ENCODE measurements at regions not wholly inside any gene's neighbourhood (a gene's known extent, or its start where the extent isn't known, plus 50 kb on each side); places are given as distances from the start of the nearest gene placed in this dataset.
A peak's percentile ranks its signal among the peaks of the same experiment; 100 is the strongest.
"Not testable (repeated sequence)": the region's sequence is repeated elsewhere in the genome, so short reads cannot be mapped to it uniquely, and the experiment has no call there.

DNA sequence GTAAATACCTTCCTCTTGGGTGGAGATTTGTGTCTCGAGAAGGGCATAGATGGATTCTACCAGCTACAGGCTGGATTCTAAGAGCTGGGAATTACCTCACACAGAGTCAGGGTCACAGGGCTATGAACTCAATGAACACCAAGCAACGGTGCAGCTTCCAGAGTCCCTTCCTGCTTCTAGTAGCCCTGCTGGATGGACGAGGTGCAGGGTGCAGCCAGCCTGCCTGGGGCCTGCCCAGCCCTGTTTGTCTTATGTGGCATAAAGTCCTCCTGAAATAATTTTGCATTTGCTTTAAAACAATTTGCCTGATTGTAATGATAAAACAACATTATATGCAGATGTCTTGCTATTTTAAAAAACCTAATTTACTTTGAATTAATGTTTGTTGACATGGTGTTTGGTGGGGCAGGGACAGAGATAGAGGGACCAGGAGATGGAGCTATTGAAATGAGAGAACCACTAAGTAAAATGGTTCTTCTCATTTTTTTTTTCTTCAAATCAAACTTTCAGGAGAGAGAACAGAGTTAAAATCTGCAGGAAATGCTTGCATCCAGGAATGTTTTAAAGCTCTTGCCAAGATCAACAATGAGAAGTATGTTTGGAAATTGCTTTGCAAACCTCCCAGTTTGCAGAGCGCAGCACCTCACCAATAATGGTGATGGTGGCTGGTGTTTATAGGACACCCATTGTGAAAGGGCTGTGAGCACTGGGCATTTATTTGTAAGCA is 305.4 kb upstream of the PODXL start:
- DNase-seq (ENCODE audit: low read depth, low spot score), result peak; percentile 72

DNA sequence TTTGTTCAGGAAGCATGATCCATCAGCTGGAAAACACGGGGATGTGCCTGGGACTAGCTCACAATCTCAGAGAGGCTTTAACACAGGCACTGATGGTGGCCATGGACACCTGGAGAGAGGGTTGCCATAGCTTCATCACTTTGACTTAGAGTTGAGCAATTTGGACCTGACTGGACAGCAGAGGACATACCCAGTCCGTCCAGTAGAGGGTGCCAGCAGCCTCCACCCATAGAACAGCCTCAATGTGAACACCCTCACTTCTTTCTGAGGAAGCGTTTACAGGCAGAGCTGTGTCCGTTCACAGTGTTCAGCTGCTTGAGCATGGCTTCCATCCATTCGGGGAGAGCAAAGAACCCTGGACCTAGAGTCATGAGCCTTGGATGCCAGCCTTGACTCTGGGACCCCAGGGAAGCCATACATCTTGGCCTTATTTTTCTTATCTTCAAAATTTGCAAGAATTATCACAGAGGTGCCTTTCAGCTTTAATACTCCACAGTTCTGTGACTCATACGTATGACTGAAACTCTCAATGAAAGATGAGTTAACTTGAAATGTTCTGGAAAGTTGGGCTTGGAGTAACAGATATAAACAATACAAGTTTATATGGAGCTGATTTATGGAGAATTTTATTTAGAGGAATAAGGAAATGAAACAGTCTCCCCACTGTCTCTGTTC is 302.9 kb upstream of the PODXL start:
- peak; percentile 89 for DNase-seq (ENCODE audit: low read depth, low spot score)

DNA sequence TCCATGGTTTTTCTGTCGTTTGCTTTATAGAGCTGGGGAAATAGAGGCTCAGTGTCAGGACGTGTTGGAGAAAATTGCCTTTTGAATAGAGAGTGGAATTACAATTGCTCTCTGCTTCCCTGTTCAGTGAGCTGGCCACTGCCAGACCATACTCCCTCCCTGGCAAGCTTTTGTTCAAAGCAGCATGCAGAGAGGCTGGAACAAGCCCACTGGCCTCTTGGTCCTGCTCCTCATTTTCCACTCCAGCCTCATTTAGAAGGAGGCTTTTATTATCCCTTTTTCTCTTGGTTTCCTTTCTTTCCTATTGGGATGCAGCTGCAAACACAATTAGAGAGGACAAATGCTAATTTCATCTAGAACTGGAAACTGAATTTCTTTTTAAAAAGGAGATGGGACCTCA is 302.2 kb upstream of the PODXL start:
- DNase-seq (ENCODE audit: low read depth, low spot score), result no peak

DNA sequence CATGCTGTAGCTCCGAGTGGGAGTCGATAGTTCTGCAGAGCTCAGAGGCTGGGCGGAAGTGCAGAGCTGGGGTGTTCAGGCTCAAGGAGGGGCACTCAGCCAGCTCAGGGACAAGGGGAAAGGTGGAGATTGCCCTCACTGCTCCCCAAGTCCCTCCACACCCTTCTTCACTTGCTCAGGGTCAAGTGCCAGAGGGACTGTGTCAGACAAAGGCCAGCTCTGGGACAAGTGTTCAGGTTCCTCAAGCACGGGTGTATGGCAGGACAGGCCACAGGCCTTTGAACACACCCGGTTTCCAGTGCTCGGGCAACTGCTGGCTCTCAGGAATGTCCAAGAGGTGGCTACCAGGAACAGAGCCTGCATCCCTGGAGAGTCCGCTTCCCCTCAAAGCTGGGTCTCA is 293.0 kb upstream of the PODXL start:
- no peak for DNase-seq (ENCODE audit: low read depth, low spot score)

DNA sequence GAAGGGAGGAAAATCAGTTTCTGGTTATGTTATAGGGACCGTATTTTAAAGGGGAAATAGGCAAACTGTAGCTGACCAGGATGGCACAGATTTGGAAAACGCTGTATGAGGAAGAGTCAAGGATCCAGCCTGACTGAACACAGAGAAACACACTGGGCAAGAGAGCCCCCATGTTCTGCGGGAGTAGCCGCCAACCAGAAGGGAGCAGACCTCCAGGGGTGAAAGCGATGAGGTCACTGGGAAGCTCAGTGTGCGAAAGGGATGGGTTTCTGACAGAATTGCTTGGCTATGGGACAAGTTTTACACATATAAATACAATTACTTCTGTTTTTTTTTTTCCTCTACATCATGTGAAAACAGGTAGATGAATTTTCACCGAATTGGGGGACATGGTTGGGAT is 291.6 kb upstream of the PODXL start:
- DNase-seq (ENCODE audit: low read depth, low spot score), result no peak

DNA sequence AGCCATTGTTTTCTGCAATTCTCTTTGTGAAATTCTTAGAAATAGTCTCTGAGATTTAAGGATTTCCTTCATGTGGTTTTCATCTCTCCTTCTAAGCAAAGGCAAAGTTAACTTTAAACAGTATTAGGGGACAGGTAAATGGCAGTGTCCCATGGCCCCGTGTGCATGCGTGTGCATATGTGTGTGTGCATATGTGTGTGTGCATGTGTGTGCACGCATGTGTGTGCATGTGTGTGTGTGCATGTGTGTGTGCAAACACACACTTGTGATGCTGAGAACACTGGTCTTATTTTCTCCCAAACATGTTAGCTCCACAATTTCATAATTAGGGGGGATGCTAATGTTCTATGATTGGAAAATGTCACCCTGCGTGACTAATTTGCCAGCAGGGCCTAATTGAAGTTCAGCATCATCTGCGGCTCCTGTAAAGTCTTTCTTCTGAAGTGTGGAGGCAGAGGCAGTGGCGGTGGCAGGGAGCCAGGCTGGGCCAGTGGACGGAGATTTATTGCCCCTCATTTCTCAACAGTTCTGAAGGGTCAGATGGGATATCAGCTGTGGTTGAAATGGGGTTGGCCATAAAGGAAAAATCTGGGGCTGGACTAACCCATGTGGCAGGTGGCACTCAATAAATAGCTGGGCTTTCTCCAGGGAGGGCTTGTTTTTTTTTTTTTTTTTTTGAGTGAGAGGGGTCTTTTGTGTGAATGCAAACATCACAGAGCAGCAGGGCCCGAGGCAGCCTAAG is 289.3 kb upstream of the PODXL start:
- no peak for DNase-seq (ENCODE audit: low read depth, low spot score)

DNA sequence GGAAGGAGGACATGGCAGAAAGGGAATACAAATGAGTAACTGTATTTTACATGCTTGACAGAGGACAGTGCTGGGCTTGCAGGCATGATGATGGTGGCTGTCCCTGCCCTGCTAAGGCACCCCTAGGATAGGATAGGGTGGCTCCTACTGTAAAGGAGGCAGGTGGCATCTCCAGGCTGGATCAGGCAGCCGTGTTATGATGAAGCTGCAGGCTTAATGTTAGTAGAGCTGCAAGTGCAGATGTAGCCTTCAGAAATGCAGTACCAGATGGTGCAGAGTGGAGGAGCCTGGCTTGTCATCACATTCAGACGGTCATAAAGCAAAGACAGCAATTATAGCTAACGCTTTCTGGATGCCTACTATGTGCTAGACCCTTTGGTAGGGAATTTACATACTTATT is 287.9 kb upstream of the PODXL start:
- DNase-seq (ENCODE audit: low read depth, low spot score), result no peak

DNA sequence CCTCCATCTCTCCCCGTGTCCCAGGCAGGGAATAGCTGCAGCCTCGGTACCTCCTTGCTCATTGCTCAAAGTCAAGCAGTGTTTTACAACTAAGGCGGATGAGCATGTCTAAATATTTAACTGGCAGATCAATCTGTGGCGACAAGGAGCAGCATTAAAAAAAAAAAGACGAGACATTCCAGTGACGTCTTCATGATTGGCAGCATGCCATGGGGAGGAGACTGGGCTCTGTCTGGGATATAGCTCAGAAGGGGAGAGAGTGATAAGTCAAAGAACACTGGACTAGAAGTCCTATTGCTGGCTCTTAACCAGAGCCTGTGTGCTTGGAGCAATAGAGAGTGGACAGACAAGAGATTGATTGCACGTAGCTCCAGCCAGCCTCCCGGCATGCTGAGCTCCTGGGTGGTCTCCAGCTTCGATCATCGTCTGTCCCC is 287.5 kb upstream of the PODXL start:
- peak; percentile 54 for DNase-seq (ENCODE audit: low read depth, low spot score)

DNA sequence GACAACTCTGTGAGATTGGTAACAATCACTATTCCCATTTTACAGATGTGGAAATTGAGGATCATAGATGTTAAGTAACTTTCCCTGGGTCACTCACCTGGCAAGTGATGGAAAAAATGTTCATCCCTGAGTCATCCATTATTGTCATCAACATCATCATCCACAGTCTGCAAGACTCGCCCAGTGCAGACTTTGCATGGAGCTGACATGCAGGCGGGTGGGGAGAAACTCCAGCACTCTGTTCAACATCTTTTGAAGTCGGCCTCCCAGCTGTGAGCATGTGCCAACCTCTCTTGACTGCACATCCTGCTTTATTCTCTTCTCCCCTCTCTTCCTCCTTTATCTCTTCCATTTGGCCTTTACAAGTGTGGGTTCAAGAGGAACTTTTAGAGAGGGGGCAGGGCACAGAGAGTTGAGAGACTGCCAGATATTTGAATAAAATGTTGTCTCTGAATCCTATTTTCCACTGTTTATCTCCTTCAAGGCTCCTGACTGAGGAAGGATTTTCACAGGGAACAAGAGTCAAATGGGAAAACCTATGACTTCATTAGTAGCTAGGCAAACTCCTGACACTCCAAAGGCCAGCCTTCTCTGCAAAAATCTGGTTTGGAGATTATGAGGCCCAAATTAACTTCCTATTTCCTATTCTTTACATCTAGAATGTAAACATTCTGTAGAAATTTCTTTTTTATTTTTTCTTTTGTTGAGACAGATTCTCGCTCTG is 283.7 kb upstream of the PODXL start:
- DNase-seq (ENCODE audit: low read depth, low spot score), result no peak

DNA sequence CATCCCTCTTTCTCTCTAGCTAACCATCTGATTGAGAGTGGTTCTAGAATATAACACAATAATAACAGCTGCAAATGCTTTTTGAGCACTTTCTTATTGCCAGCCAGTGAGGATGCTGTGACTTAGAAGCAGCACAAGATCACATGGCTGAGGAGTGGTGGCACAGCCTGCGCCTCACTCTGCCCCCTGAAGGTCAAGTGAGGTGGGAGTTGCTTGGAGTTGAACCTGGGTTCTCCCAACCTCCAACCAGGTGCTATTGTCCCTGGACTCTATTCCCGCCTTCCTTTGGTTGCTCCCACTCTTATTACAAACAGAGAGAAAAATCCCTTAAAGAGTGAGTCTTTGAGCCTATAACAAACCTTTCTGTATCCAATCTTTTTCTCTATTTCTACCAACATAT is 280.3 kb upstream of the PODXL start:
- DNase-seq (ENCODE audit: low read depth, low spot score), result no peak

DNA sequence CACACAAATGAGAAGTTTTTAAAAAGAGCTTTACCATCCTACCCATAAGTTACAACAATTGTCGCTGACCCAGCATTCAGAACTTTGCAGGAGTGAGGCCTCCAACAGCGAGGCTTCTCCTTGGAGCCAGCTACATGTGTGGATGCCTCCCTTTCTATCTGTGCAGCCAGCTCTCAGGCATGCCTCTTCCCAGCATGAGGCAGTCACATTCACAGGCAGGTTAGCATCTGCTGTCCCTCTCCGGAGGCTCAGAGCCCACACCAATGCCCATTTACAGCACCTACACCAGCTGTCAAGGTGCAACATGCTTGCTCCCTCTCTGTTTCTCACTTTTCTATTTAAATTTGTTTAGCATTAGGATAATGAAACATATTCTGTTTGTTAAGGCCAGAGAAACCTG is 278.7 kb upstream of the PODXL start:
- no peak for DNase-seq (ENCODE audit: low read depth, low spot score)

DNA sequence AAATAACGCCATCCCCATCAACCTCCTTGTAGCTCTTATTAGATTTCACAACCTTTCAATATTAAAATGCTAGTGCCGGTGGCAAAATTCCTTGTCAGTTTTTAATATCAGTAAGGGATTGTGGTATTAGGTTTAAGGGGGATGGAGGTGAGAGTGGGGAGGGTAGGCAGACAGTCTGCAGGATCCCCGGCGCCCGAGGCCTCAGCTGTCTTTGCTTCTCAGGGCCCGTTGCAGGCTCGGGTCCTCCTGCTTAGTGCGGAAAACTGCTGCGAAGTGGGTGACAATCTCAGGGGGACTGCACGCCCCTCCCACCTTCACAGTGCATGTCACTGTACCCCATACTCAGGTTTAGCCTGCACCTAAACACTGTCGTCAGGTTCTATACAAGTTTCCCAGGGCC is 274.3 kb upstream of the PODXL start:
- DNase-seq (ENCODE audit: low read depth, low spot score), result no peak

DNA sequence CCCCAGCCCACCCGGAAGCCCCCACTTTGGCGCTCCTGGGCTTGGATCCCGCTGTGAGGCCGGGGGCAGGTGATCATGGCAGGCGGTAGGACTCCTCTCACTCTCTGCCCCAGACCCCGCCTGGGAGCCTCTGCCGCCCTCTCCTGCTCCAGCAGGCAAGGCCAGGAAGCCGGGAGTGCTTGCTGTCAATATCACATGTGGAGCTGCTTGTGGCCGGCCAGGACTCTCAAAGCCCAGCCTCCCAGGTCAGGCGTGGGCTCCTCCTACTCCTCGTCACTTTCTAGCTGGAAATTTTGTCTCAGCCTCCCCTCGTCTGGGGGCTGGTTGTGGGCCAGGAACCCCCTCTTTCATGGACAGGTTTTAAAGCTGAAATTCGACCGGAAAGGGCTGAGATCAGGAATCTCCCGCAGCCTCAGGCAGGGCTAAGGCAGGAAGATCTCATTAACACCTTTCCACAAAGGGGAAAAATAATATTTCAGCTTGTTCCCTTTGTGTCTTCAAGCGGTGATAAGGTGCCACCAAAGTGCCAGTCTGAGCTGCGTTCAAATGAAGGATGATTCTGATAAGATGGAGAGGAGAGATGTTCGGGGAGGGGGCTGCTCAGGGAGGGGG is 273.6 kb upstream of the PODXL start:
- peak; percentile 8 for DNase-seq (ENCODE audit: low read depth, low spot score)

DNA sequence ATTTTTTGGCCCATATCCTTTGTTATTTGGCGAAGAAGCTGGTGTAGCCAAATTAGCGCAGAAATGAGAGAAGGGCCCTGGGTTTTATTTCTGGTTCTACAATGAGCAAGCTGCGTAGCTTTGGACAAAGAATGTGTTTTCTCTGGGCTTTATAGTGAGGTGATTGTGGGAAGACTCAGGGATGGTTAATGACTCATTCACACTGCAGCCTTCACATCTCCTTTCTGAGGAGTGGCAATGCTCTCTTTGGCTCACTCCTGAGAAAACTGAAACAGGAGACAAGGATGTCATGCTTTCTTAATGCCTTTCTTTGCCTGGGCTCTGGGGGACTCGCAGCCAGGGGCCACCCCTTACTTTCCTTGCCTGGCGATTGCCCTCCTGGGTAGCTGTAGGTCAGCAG is 271.0 kb upstream of the PODXL start:
- peak; percentile 60 for DNase-seq (ENCODE audit: low read depth, low spot score)

DNA sequence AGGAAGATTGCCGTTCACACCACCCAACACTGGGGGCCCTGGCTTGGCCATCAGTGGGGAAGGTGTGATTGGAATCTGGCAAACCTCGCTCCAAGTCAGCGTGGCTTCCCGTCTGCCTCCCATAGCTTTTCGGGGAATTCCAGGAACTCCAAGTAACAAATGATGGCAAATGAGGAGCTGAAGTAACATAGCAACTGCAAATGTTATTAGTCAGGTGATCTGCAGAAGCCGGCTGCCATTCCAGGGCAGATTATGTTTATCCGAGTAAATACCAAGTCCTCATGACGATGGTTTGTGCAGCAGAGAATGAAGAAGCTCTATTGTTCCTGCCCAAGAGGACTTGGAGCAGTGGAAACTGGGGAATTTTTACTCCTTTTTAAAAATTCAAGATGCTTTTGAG is 270.5 kb upstream of the PODXL start:
- DNase-seq (ENCODE audit: low read depth, low spot score), result peak; percentile 79

DNA sequence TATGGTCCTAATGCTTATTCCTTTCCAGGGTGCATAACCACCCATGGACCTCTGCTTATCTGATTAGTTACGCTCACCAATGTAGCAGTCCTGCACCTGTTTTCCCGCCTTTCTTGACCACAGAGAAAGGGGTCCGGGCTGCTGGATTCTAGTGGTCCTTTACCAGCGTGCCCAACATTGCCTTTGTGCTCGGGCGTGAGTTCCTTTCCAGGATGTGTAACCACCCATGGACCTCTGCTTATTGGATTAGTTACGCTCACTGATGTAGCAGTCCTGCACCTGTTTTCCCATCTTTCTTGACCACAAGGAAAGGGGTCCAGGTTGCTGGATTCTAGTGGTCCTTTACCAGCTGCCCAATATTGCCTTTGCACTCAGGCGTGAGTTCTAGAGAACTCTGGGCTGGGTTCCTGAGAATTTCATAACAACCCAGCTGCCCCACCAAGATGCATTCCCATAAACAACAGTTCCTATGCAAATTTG is 267.6 kb upstream of the PODXL start:
- DNase-seq (ENCODE audit: low read depth, low spot score), result not testable (repeated sequence)

DNA sequence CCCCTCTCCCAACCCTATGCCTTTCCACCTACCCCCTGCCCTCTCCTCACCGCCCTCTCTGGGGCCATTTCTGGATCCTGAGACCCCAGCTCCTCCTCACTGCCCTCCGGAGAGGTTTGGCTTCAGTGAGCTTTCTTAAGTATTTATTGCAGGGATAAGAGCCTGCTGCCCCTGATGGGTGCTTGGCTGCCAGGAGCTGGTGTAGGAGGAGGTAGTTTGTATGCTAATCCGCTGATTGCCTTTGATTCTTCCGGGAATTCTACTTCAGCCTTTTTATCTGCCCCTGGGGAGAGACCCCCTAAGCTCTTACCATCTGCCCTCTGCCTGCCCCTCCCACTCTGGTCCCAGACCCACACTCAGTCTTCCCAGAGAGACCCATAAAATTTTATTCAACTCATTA is 263.5 kb upstream of the PODXL start:
- no peak for DNase-seq (ENCODE audit: low read depth, low spot score)

DNA sequence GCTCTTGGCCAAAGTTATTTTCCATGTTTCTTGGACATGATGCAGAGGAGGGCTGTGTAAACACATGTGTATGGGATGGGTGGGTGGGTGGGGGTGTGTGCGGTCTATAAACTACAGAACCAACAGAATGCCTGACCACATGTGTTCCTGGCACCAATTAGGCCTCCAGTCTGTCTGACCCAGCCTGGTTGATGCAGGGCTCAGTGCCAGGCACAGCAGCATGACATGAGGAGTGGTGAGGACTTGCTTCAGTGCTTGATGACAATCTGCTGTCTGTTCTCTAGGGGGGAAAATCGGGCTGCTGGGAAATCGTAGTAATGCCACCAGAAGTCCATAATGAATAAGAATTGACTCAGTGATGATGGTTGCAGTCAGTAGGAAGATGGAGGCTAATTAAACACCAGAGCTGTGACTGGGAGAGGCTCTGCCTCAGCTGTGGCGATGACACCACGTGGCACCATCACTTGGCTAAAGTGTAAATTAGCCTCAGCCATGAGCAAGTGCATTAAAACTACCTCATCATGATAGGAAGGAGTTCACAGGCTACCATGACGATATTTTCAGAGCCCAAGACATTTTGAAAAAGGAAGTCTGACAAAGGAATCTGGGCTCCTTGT is 260.1 kb upstream of the PODXL start:
- DNase-seq (ENCODE audit: low read depth, low spot score), result no peak

DNA sequence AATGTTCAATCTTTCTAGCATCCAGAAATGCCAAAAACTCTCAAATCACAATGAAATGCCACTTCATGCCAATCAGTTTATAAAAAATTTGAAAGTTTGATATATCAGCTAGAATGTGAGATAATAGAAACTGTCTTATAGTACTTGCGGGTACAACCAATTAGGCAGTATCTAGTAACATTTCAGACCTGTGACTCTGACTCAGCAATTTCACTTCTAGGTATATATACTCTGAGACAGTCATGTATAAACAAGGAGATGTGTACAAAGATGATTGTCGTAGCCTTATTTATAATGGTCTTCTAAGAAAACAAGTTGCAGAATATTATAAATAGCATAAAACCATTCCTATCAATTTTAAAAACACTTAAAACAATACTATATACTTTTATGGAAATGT is 252.3 kb upstream of the PODXL start:
- DNase-seq (ENCODE audit: low read depth, low spot score), result no peak

DNA sequence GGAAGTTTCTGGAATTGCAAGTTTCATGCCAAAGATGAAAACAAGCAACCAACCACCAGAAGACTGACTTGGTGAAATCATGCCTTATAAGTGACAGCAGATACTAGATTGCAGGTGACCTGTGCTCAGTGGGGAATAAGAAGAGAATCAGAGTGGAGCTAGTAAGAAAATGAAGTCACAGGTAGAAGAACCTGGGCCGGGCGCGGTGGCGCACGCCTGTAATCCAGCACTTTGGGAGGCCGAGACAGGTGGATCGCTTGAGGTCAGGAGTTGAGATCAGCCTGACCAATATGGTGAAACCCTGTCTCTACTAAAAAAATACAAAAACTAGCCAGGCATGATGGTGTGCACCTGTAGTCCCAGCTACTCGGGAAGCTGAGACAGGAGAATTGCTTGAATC is 251.7 kb upstream of the PODXL start:
- DNase-seq (ENCODE audit: low read depth, low spot score), result not testable (repeated sequence)

DNA sequence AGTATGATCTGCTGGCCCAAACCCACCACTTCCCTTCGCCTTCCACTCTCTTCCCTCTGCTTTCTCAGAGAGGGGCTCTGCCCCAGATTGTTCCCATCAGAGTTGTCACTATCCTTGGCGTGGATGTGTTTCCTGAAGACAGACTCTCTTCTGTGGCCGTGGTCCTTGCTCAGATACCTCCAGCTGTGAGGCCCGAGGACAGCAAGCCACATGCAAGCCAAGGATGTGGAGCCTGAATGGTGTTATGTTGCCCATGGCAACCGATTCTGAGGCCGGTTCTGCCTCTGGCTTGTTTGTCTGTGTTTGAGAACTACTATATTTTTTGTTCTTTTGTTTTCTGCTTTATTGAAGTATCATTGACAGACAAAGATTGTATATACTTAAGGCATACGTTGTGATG is 247.4 kb upstream of the PODXL start:
- DNase-seq (ENCODE audit: low read depth, low spot score), result no peak
